IPS DF 19.7 (cell line): ENCODE measurements at regions not wholly inside any gene's neighbourhood (a gene's known extent, or its start where the extent isn't known, plus 50 kb on each side); places are given as distances from the start of the nearest gene placed in this dataset.
"Not testable (repeated sequence)": the region's sequence is repeated elsewhere in the genome, so short reads cannot be mapped to it uniquely, and the experiment has no call there.

Experiments used
- DNase-seq: peaks from one replicate; pipeline ENCODE4 v3.0.0-alpha.2; 2013; ENCODE audit warnings: low read depth, low spot score

- DNase-seq = no peak
Measured at GRCh38 chr11:90701716-90702115, 478.9 kb upstream of the CHORDC1 start.

GRCh38 chr11:90700789-90701439, 478.1 kb upstream of the CHORDC1 start:
- no peak for DNase-seq

GRCh38 chr11:90699791-90700400, 477.0 kb upstream of the CHORDC1 start:
- no peak for DNase-seq

GRCh38 chr11:90698238-90698637, 475.4 kb upstream of the CHORDC1 start:
- DNase-seq = no peak

GRCh38 chr11:90675496-90675895, 452.6 kb upstream of the CHORDC1 start:
- not testable (repeated sequence) for DNase-seq

- no peak for DNase-seq
Measured at GRCh38 chr11:90669094-90669493, 446.2 kb upstream of the CHORDC1 start.

- no peak for DNase-seq
Measured at GRCh38 chr11:90668502-90668901, 445.7 kb upstream of the CHORDC1 start.

- DNase-seq = no peak
Measured at GRCh38 chr11:90661233-90661632, 438.4 kb upstream of the CHORDC1 start.

GRCh38 chr11:90656171-90656570, 433.3 kb upstream of the CHORDC1 start:
- DNase-seq = no peak

GRCh38 chr11:90650153-90650552, 427.3 kb upstream of the CHORDC1 start:
- DNase-seq = no peak

- no peak for DNase-seq
Measured at GRCh38 chr11:90646706-90647105, 423.9 kb upstream of the CHORDC1 start.

GRCh38 chr11:90646266-90646665, 423.4 kb upstream of the CHORDC1 start:
- DNase-seq = no peak

GRCh38 chr11:90639461-90639993, 416.7 kb upstream of the CHORDC1 start:
- no peak for DNase-seq

GRCh38 chr11:90635886-90636285, 413.0 kb upstream of the CHORDC1 start:
- no peak for DNase-seq

- DNase-seq = no peak
Measured at GRCh38 chr11:90635151-90635550, 412.3 kb upstream of the CHORDC1 start.

GRCh38 chr11:90630176-90630575, 407.3 kb upstream of the CHORDC1 start:
- no peak for DNase-seq

GRCh38 chr11:90629229-90629806, 406.5 kb upstream of the CHORDC1 start:
- no peak for DNase-seq

- no peak for DNase-seq
Measured at GRCh38 chr11:90614318-90614717, 391.5 kb upstream of the CHORDC1 start.

GRCh38 chr11:90613037-90613436, 390.2 kb upstream of the CHORDC1 start:
- DNase-seq = not testable (repeated sequence)

GRCh38 chr11:90606721-90607120, 383.9 kb upstream of the CHORDC1 start:
- no peak for DNase-seq

- no peak for DNase-seq
Measured at GRCh38 chr11:90601261-90601660, 378.4 kb upstream of the CHORDC1 start.

- DNase-seq = no peak
Measured at GRCh38 chr11:90594658-90595057, 371.8 kb upstream of the CHORDC1 start.

- DNase-seq = no peak
Measured at GRCh38 chr11:90593099-90593498, 370.2 kb upstream of the CHORDC1 start.
